IMR-90 (cell line): ENCODE measurements at regions not wholly inside any gene's neighbourhood (a gene's known extent, or its start where the extent isn't known, plus 50 kb on each side); places are given as distances from the start of the nearest gene placed in this dataset.

Source experiments
- ATAC-seq: fragments of 200-7000 bp; cut with Tn5 transposase; 2 replicates; pipeline ENCODE4 v1.9.1; 2020; ENCODE audit warnings: low read depth, mild to moderate bottlenecking, moderate library complexity
- BruUV-seq: library from RNA; stranded (reverse); fragments of 400-500 nt; replicated peaks from 2 replicates; lab custom pipeline; 2021; lab: Mats Ljungman, UMichigan
- CTCF ChIA-PET: fragments of 300-600 bp; formaldehyde crosslinking; extraction: SDS; loops from one replicate; lab custom pipeline; 2021; ENCODE audit warnings: antibody characterized with exemption; lab: Yijun Ruan, JAX
- POLR2A ChIA-PET: fragments of 300-600 bp; sonication (Branson Sonifier 250); formaldehyde crosslinking; loops from one replicate; lab custom pipeline; 2022; ENCODE audit warnings: antibody characterized with exemption; ENCODE audit not compliant: unreplicated experiment; lab: Charles Lee
- DNase-seq: peaks from one replicate; pipeline ENCODE4 v3.0.0; 2013
- H2AFZ ChIP-seq: replicated peaks from 2 replicates; pipeline ENCODE3; 2013; ENCODE audit warnings: low read length, mild to moderate bottlenecking; ENCODE audit not compliant: poor library complexity
- H2AK5ac ChIP-seq: 2 replicates; pipeline ENCODE4 v1.6.1; 2013; ENCODE audit warnings: low read depth, low read length, inconsistent platforms
- H2AK9ac ChIP-seq: replicated peaks from 2 replicates; pipeline ENCODE3; 2013; ENCODE audit warnings: mild to moderate bottlenecking, low read depth, low read length, moderate library complexity; ENCODE audit not compliant: poor library complexity
- H2BK120ac ChIP-seq: 2 replicates; pipeline ENCODE4 v1.6.1; 2013; ENCODE audit warnings: low read depth, low read length, inconsistent platforms
- H2BK15ac ChIP-seq: 3 replicates; pipeline ENCODE4 v1.6.1; 2013; ENCODE audit warnings: low read depth, low read length, inconsistent platforms
- H2BK20ac ChIP-seq: 2 replicates; pipeline ENCODE4 v1.6.1; 2013; ENCODE audit warnings: low read depth, mild to moderate bottlenecking, inconsistent platforms, low read length, moderate library complexity
- H2BK5ac ChIP-seq: 2 replicates; pipeline ENCODE4 v1.6.1; 2013; ENCODE audit warnings: mild to moderate bottlenecking, low read depth, low read length, inconsistent platforms; ENCODE audit not compliant: poor library complexity, severe bottlenecking
- H3K14ac ChIP-seq: replicated peaks from 2 replicates; pipeline ENCODE4 v1.6.1; 2013; ENCODE audit warnings: low read depth, low read length, inconsistent platforms
- H3K18ac ChIP-seq: 2 replicates; pipeline ENCODE4 v1.6.1; 2013; ENCODE audit warnings: low read depth, low read length, control low read depth
- H3K23ac ChIP-seq: 2 replicates; pipeline ENCODE4 v1.6.1; 2013; ENCODE audit warnings: low read depth, low read length, inconsistent platforms
- H3K27ac ChIP-seq: 2 replicates; pipeline ENCODE4 v1.5.1; 2013; ENCODE audit warnings: mild to moderate bottlenecking, control low read depth, low read length; ENCODE audit not compliant: insufficient read depth
- H3K27me3 ChIP-seq: 2 replicates; pipeline ENCODE4 v1.6.1; 2013; ENCODE audit warnings: low read length; ENCODE audit not compliant: control insufficient read depth, insufficient read depth
- H3K36me3 ChIP-seq: 2 replicates; pipeline ENCODE4 v1.6.1; 2013; ENCODE audit warnings: low read length, mixed read lengths; ENCODE audit not compliant: control insufficient read depth, insufficient read depth
- H3K4ac ChIP-seq: 2 replicates; pipeline ENCODE4 v1.6.1; 2013; ENCODE audit warnings: low read depth, low read length, inconsistent platforms
- H3K4me1 ChIP-seq: 2 replicates; pipeline ENCODE4 v1.6.1; 2013; ENCODE audit warnings: low read length, mixed read lengths; ENCODE audit not compliant: control insufficient read depth, insufficient read depth
- H3K4me2 ChIP-seq: 2 replicates; pipeline ENCODE4 v1.6.1; 2013; ENCODE audit warnings: low read depth, mild to moderate bottlenecking, control low read depth, low read length, moderate library complexity
- H3K4me3 ChIP-seq: 2 replicates; pipeline ENCODE4 v1.5.1; 2013; ENCODE audit warnings: low read depth, mild to moderate bottlenecking, control low read depth, low read length, moderate library complexity; ENCODE audit not compliant: insufficient read depth
- H3K56ac ChIP-seq: 2 replicates; pipeline ENCODE4 v1.6.1; 2013; ENCODE audit warnings: low read length, inconsistent platforms; ENCODE audit not compliant: insufficient read depth; ENCODE audit errors: extremely low read depth
- H3K79me1 ChIP-seq, 2 experiments: 2 replicates each; pipeline ENCODE4 v1.6.1; 2013; ENCODE audit warnings: low read length in 2 of 2, inconsistent platforms in 1 of 2, low read depth in 1 of 2
- H3K9ac ChIP-seq: 2 replicates; pipeline ENCODE4 v1.6.1; 2013; ENCODE audit warnings: low read depth, low read length, control low read depth
- H3K9me1 ChIP-seq: 2 replicates; pipeline ENCODE4 v1.6.1; 2013; ENCODE audit warnings: low read length, inconsistent platforms; ENCODE audit not compliant: insufficient read depth
- H3K9me3 ChIP-seq: 2 replicates; pipeline ENCODE4 v1.6.1; 2013; ENCODE audit warnings: low read length; ENCODE audit not compliant: control insufficient read depth, insufficient read depth
- H4K20me1 ChIP-seq: 2 replicates; pipeline ENCODE4 v1.6.1; 2013; ENCODE audit warnings: low read length, inconsistent platforms; ENCODE audit not compliant: insufficient read depth
- H4K5ac ChIP-seq: 2 replicates; pipeline ENCODE4 v1.6.1; 2013; ENCODE audit warnings: mild to moderate bottlenecking, low read depth, low read length, control low read depth
- H4K8ac ChIP-seq, 2 experiments: 2 replicates each; pipeline ENCODE4 v1.6.1; 2013; ENCODE audit warnings: low read depth in 2 of 2, low read length in 2 of 2, control low read depth in 1 of 2, inconsistent platforms in 1 of 2
- H4K91ac ChIP-seq: 2 replicates; pipeline ENCODE4 v1.6.1; 2013; ENCODE audit warnings: low read depth, low read length, inconsistent platforms; ENCODE audit not compliant: insufficient read depth
- MAFK ChIP-seq: IDR thresholded peaks from 2 replicates; pipeline ENCODE4 v1.6.1; 2012; ENCODE audit warnings: low read depth, low read length, improper control_type of control experiment
- RCOR1 ChIP-seq: IDR thresholded peaks from 2 replicates; pipeline ENCODE4 v1.6.1; 2012; ENCODE audit warnings: mild to moderate bottlenecking, low read length, improper control_type of control experiment; ENCODE audit not compliant: insufficient replicate concordance
- RFX5 ChIP-seq: IDR thresholded peaks from 2 replicates; pipeline ENCODE4 v1.8.0; 2012; ENCODE audit warnings: low read depth, mild to moderate bottlenecking, low read length, moderate library complexity
- SMC3 ChIP-seq: fragments of 150-350 bp; IDR thresholded peaks from 2 replicates; pipeline ENCODE4 v1.6.1; 2016; ENCODE audit warnings: low read depth, mild to moderate bottlenecking, antibody characterized with exemption, low read length, moderate library complexity
- WGBS, 2 experiments: methylation state at CpG; one replicate each; pipeline versions ENCODE4 v1.1.5 to v1.1.7; 2013; ENCODE audit warnings: missing lambda C conversion rate in 2 of 2; ENCODE audit not compliant: insufficient read length in 1 of 2; ENCODE audit errors: extremely low coverage in 2 of 2; 5-methylcytosine and 5-hydroxymethylcytosine counted together
- dilution Hi-C: fragments of 300-500 bp; cut with HindIII; formaldehyde crosslinking; loops from one replicate; pipeline ENCODE4 v1.14.3; 2018; ENCODE audit warnings: low sequenced_read_pairs; ENCODE audit not compliant: unreplicated experiment
- in situ Hi-C: fragments of 300-500 bp; cut with MboI; formaldehyde crosslinking; loops from 3 replicates; pipeline ENCODE4 v1.14.3; 2019; ENCODE audit warnings: low sequenced_read_pairs, inconsistent platforms, mixed read lengths
- intact Hi-C: fragments of 100-400 bp; cut with micrococcal nuclease; formaldehyde crosslinking; loops from 2 replicates; pipeline ENCODE4 v1.10.0; 2022

DNA sequence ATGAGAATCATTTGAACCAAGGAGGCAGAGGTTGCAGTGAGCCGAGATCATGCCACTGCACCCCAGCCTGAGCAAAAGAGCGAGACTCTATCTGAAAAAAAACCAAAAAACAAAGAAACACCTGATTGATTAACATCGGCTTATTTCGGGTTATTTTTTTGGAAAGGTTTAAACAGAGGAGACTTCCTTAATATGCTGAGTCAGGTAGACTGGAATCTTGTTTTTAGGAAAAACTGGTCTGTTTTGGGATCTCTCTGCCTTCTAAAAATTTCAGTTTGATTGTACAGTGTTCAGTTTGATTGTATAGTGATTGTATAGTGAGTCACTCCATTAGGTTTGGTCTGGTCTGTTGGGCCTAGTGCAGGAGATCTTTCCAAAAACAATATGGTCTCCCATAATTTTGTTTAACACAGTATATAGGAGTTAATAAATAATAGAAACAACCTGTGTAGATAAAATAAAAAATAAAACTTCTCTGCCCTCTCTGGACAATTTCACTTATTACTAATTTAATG, 196.3 kb upstream of the CHRM3 start:
- no peak overlapping the region for H3K9ac ChIP-seq
- H3K4ac ChIP-seq = no peak overlapping the region
- ATAC-seq (no peak), DNase-seq (no peak)
- H2AK9ac ChIP-seq = no peak overlapping the region
- TF ChIP-seq MAFK = peak; percentile 85
- TF ChIP-seq SMC3 = no peak
- no peak for TF ChIP-seq RFX5
- no peak for TF ChIP-seq RCOR1
- no peak overlapping the region for H4K8ac ChIP-seq
- no peak overlapping the region for H2BK120ac ChIP-seq
- H2BK20ac ChIP-seq = no peak overlapping the region
- no CpG with 5 or more reads among the region's 4 CpGs for WGBS, 2 experiments
- intact Hi-C loops = no loop called here
- H2AFZ ChIP-seq = no peak overlapping the region
- H3K56ac ChIP-seq = no peak overlapping the region
- dilution Hi-C loops = no loop called here
- no peaks in the 10 kb centered on the region for H4K20me1 ChIP-seq
- no peak overlapping the region for H4K5ac ChIP-seq
- H3K27me3 ChIP-seq = no peaks in the 10 kb centered on the region
- CTCF ChIA-PET = no interaction called here
- H3K18ac ChIP-seq = no peak overlapping the region
- POLR2A ChIA-PET = no interaction called here
- H4K91ac ChIP-seq = no peak overlapping the region
- H2BK15ac ChIP-seq = no peak overlapping the region
- H3K36me3 ChIP-seq = no peaks in the 10 kb centered on the region
- H3K4me3 ChIP-seq = no peak overlapping the region
- H3K79me1 ChIP-seq = no peaks in the 10 kb centered on the region
- no TSS peak for BruUV-seq
- no peak overlapping the region for H3K14ac ChIP-seq
- H3K23ac ChIP-seq = no peak overlapping the region
- no peak overlapping the region for H2BK5ac ChIP-seq
- no peak overlapping the region for H3K27ac ChIP-seq
- peaks cover 4% of the 10 kb centered on the region for H3K9me3 ChIP-seq
- H3K4me2 ChIP-seq = no peak overlapping the region
- in situ Hi-C loops = no loop called here
- no peaks in the 10 kb centered on the region for H3K4me1 ChIP-seq
- no peak overlapping the region for H2AK5ac ChIP-seq
- no peaks in the 10 kb centered on the region for H3K9me1 ChIP-seq
